Activated T-cell treated with anti-CD3 and anti-CD28 coated beads, Interleukin-2, amount 50 U/mL, for 72 hours (primary cell): ENCODE measurements at regions not wholly inside any gene's neighbourhood (a gene's known extent, or its start where the extent isn't known, plus 50 kb on each side); places are given as distances from the start of the nearest gene placed in this dataset.
"Not testable (repeated sequence)": the region's sequence is repeated elsewhere in the genome, so short reads cannot be mapped to it uniquely, and the experiment has no call there.

ENCODE experiments used
- ATAC-seq, 2 donors: fragments of 150-1000 bp; cut with Tn5 transposase; replicated peaks in 1 of 2; 2 replicates each; pipeline ENCODE4 v1.10.0; 2021; ENCODE audit warnings: moderate library complexity in 2 of 2, mild to moderate bottlenecking in 1 of 2
- DNase-seq, 2 donors: peaks; one replicate each; pipeline ENCODE4 v3.0.0; 2021 to 2022; ENCODE audit warnings: mixed read lengths in 1 of 2
- H3K27ac Mint-ChIP-seq: one replicate; pipeline ENCODE4 v1.8.0; 2022; ENCODE audit warnings: mild to moderate bottlenecking, moderate library complexity, mixed read lengths
- H3K27me3 Mint-ChIP-seq: one replicate; pipeline ENCODE4 v1.8.0; 2022; ENCODE audit warnings: low read depth, mixed read lengths
- H3K36me3 Mint-ChIP-seq, 2 donors: one replicate each; pipeline ENCODE4 v1.8.0; 2022; ENCODE audit warnings: mixed read lengths in 2 of 2, mild to moderate bottlenecking in 1 of 2; ENCODE audit not compliant: insufficient read depth in 2 of 2
- H3K4me1 Mint-ChIP-seq: one replicate; pipeline ENCODE4 v1.8.0; 2022; ENCODE audit warnings: low read depth, mixed read lengths
- H3K4me3 Mint-ChIP-seq, 2 donors: one replicate each; pipeline ENCODE4 v1.8.0; 2022; ENCODE audit warnings: mild to moderate bottlenecking in 2 of 2, mixed read lengths in 2 of 2, moderate library complexity in 2 of 2
- H3K9me3 Mint-ChIP-seq, 2 donors: one replicate each; pipeline ENCODE4 v1.8.0; 2022; ENCODE audit warnings: mixed read lengths in 2 of 2

- H3K36me3 Mint-ChIP-seq: peaks cover 0 to 1% of the 10 kb centered on the region in 2 donors
- ATAC-seq: no peak
Measured at GRCh38 chr1:189696297-189696696, 781.4 kb downstream of the BRINP3 start.

GRCh38 chr1:189697113-189697512 lies 780.6 kb downstream of the BRINP3 start:
- ATAC-seq (no peak), DNase-seq (no peak)
- H3K9me3 Mint-ChIP-seq: peaks cover 5 to 11% of the 10 kb centered on the region in 2 donors
- H3K27me3 Mint-ChIP-seq: no peaks in the 10 kb centered on the region
- no peaks in the 10 kb centered on the region for H3K4me1 Mint-ChIP-seq
- no peak overlapping the region for H3K27ac Mint-ChIP-seq
- H3K4me3 Mint-ChIP-seq: no peak overlapping the region
- H3K36me3 Mint-ChIP-seq: peaks cover 0 to 1% of the 10 kb centered on the region in 2 donors

More at GRCh38 chr1:189696297-189696696, 781.4 kb downstream of the BRINP3 start:
- peaks cover 2 to 8% of the 10 kb centered on the region in 2 donors for H3K9me3 Mint-ChIP-seq
- no peaks in the 10 kb centered on the region for H3K4me1 Mint-ChIP-seq
- DNase-seq: no peak
- no peak overlapping the region for H3K4me3 Mint-ChIP-seq
- H3K27ac Mint-ChIP-seq: no peak overlapping the region
- no peaks in the 10 kb centered on the region for H3K27me3 Mint-ChIP-seq

GRCh38 chr1:189701606-189702005 lies 776.1 kb downstream of the BRINP3 start:
- DNase-seq (no peak), ATAC-seq (no peak)
- H3K27ac Mint-ChIP-seq: no peak overlapping the region
- H3K27me3 Mint-ChIP-seq: no peaks in the 10 kb centered on the region
- peaks cover 0 to 1% of the 10 kb centered on the region in 2 donors for H3K36me3 Mint-ChIP-seq
- no peaks in the 10 kb centered on the region for H3K4me1 Mint-ChIP-seq
- H3K9me3 Mint-ChIP-seq: peaks cover 8% of the 10 kb centered on the region in 2 donors
- no peak overlapping the region for H3K4me3 Mint-ChIP-seq

GRCh38 chr1:189706594-189706993 lies 771.1 kb downstream of the BRINP3 start:
- no peaks in the 10 kb centered on the region for H3K27me3 Mint-ChIP-seq
- DNase-seq (no peak), ATAC-seq (no peak)
- H3K27ac Mint-ChIP-seq: no peak overlapping the region
- H3K4me1 Mint-ChIP-seq: no peaks in the 10 kb centered on the region
- no peak overlapping the region for H3K4me3 Mint-ChIP-seq
- peaks cover 0 to 1% of the 10 kb centered on the region in 2 donors for H3K36me3 Mint-ChIP-seq
- peaks cover 12 to 17% of the 10 kb centered on the region in 2 donors for H3K9me3 Mint-ChIP-seq

- H3K9me3 Mint-ChIP-seq: peaks cover 12 to 25% of the 10 kb centered on the region in 2 donors
- no peaks in the 10 kb centered on the region for H3K4me1 Mint-ChIP-seq
- H3K36me3 Mint-ChIP-seq: peaks cover 0 to 1% of the 10 kb centered on the region in 2 donors
- DNase-seq (no peak), ATAC-seq (no peak)
- H3K27me3 Mint-ChIP-seq: no peaks in the 10 kb centered on the region
- no peak overlapping the region for H3K4me3 Mint-ChIP-seq
- H3K27ac Mint-ChIP-seq: no peak overlapping the region
Measured at GRCh38 chr1:189708674-189709073, 769.0 kb downstream of the BRINP3 start.

DNA sequence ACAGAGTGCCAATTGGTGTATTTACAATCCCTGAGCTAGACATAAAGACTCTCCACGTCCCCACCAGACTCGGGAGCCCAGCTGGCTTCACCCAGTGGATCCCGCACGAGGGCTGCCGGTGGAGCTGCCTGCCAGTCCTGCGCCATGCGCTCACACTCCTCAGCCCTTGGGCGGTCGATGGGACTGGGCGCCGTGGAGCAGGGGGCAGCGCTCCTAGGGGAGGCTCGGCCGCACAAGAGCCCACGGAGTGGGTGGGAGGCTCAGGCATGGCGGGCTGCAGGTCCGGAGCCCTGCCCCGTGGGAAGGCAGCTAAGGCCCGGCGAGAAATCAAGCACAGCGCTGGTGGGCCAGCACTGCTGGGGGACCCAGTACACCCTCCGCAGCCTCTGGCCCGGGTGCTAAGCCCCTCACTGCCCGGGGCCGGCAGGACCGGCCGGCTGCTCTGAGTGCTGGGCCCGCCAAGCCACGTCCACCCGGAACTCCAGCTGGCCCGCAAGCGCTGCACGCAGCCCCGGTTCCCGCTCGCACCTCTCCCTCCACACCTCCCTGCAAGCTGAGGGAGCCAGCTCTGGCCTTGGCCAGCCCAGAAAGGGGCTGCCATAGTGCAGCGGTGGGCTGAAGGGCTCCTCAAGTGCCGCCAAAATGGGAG lies 759.4 kb downstream of the BRINP3 start:
- not testable (repeated sequence) for DNase-seq, H3K27me3 Mint-ChIP-seq, H3K27ac Mint-ChIP-seq, H3K36me3 Mint-ChIP-seq, H3K4me1 Mint-ChIP-seq, ATAC-seq, H3K9me3 Mint-ChIP-seq, H3K4me3 Mint-ChIP-seq

DNA sequence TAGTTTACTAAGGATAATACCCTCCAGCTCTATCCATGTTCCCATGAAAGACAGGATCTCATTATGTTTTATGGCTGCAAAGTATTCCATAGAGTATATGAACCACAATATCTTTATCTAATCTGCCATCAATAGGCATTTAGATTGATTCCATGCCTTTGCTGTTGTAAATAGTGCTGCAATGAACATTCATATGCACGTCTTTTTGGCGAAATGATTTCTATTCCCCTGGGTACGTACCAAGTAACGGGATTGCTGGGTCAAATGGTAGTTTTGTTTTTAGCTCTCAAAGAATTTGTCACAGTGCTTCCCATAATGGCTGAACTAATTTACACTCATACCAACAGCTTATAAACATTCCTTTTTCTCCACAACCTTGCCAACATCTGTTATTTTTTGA lies 750.9 kb downstream of the BRINP3 start:
- H3K27ac Mint-ChIP-seq: no peak overlapping the region
- peaks cover 13 to 22% of the 10 kb centered on the region in 2 donors for H3K9me3 Mint-ChIP-seq
- no peaks in the 10 kb centered on the region for H3K27me3 Mint-ChIP-seq
- H3K4me3 Mint-ChIP-seq: no peak overlapping the region
- H3K4me1 Mint-ChIP-seq: no peaks in the 10 kb centered on the region
- DNase-seq: no peak
- H3K36me3 Mint-ChIP-seq: no peaks in the 10 kb centered on the region
- no peak for ATAC-seq

- Mint-ChIP-seq H3K36me3 (peaks cover 0 to 2% of the 10 kb centered on the region in 2 donors), H3K27me3 (no peaks in the 10 kb centered on the region), H3K27ac (no peak overlapping the region), H3K4me3 (no peak overlapping the region), H3K9me3 (peaks cover 1 to 4% of the 10 kb centered on the region in 2 donors), H3K4me1 (no peaks in the 10 kb centered on the region)
- ATAC-seq: no peak
- no peak for DNase-seq
Measured at GRCh38 chr1:189751311-189751710, 726.4 kb downstream of the BRINP3 start.

DNA sequence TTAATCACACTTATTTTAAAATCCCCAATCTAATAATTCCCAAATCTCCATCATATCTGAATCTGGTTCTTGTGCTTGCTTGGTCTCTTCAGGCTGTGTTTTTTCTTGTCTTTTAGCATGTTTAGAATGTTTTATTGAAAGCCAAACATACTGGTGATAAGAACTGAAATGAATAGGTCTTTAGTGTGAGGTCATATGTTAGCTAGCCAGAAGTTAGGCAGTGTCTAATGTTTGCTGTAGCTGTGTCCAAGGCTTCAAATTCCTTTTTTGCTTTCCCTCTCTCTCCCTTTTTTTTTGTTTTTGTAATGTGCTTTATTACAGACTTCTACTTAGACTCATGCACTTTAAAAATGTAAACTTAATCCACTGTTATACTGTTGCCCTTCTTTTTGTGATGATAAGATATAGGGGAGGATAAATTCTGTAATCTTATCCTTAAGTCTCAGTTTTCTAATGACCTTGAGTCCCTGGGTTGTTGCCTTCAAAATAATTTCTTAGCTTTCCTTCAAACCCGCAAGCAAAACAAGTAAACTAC lies 725.1 kb downstream of the BRINP3 start:
- H3K9me3 Mint-ChIP-seq: peaks cover 1 to 4% of the 10 kb centered on the region in 2 donors
- ATAC-seq: no peak
- peaks cover 0 to 2% of the 10 kb centered on the region in 2 donors for H3K36me3 Mint-ChIP-seq
- no peaks in the 10 kb centered on the region for H3K27me3 Mint-ChIP-seq
- H3K27ac Mint-ChIP-seq: no peak overlapping the region
- no peak for DNase-seq
- no peaks in the 10 kb centered on the region for H3K4me1 Mint-ChIP-seq
- H3K4me3 Mint-ChIP-seq: no peak overlapping the region

GRCh38 chr1:189755100-189755499 lies 722.6 kb downstream of the BRINP3 start:
- not testable (repeated sequence) for DNase-seq, ATAC-seq, H3K36me3 Mint-ChIP-seq, H3K27ac Mint-ChIP-seq, H3K4me1 Mint-ChIP-seq, H3K9me3 Mint-ChIP-seq, H3K4me3 Mint-ChIP-seq, H3K27me3 Mint-ChIP-seq

DNA sequence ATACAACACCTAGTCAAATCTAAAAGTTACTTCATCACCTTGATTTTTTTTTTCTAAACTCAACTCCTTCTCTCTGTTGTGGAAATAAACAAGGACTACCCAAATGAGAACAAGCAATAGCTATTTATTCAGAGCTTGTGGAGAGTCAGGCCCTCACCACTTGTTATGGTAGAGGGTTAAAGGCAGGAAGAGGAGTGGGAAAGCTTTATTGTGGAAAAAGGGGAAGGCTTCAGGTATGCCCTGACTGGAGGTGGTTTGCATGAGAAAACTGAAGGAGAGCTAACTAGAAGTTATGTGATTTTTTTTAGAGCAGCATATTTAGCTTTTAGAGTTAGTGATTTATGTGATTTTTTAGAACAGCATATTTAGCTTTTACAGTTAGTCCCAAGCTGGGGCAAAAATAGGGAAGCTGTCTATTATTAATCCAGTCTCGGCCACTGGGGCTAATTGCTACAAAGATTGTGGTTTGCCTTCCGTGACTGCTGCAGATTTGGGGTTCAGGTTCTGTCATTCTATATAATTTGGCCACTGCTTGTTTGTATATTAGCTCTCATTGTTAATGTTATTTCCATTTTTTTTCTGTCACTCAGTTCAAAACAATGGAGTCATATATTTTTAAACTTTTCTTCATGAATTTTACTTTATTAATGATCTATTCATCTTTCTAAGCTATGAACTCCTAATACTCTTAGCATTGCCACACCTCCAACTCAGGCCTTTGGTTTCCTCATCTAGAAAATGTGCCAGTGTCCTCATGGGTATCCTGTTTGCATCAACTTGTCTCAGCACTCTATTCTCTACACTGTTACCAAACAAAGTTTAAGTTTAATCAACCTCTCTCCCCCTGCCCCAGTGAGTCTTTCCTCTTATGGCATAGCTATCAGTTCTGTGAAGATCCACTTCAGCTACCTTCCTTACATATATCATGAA lies 713.0 kb downstream of the BRINP3 start:
- Mint-ChIP-seq H3K4me1 (no peaks in the 10 kb centered on the region), H3K4me3 (no peak overlapping the region), H3K27me3 (no peaks in the 10 kb centered on the region), H3K9me3 (peaks cover 5 to 8% of the 10 kb centered on the region in 2 donors), H3K27ac (no peak overlapping the region), H3K36me3 (peaks cover 0 to 3% of the 10 kb centered on the region in 2 donors)
- ATAC-seq: no peak
- DNase-seq: no peak

GRCh38 chr1:189769448-189769847 lies 708.2 kb downstream of the BRINP3 start:
- no peak for ATAC-seq
- Mint-ChIP-seq H3K27ac (no peak overlapping the region), H3K9me3 (peaks cover 4 to 10% of the 10 kb centered on the region in 2 donors), H3K4me3 (no peak overlapping the region), H3K36me3 (peaks cover 0 to 3% of the 10 kb centered on the region in 2 donors), H3K27me3 (no peaks in the 10 kb centered on the region), H3K4me1 (no peaks in the 10 kb centered on the region)
- DNase-seq: no peak

- DNase-seq (no peak), ATAC-seq (no peak)
- H3K9me3 Mint-ChIP-seq: peaks cover 6 to 7% of the 10 kb centered on the region in 2 donors
- no peak overlapping the region for H3K4me3 Mint-ChIP-seq
- H3K27ac Mint-ChIP-seq: no peak overlapping the region
- no peaks in the 10 kb centered on the region for H3K4me1 Mint-ChIP-seq
- no peaks in the 10 kb centered on the region for H3K27me3 Mint-ChIP-seq
- H3K36me3 Mint-ChIP-seq: no peaks in the 10 kb centered on the region
Measured at GRCh38 chr1:189774721-189775287, 702.9 kb downstream of the BRINP3 start.
